ENCODE measurements at regions not wholly inside any gene's neighbourhood (a gene's known extent, or its start where the extent isn't known, plus 50 kb on each side); places are given as distances from the start of the nearest gene placed in this dataset.

DNA sequence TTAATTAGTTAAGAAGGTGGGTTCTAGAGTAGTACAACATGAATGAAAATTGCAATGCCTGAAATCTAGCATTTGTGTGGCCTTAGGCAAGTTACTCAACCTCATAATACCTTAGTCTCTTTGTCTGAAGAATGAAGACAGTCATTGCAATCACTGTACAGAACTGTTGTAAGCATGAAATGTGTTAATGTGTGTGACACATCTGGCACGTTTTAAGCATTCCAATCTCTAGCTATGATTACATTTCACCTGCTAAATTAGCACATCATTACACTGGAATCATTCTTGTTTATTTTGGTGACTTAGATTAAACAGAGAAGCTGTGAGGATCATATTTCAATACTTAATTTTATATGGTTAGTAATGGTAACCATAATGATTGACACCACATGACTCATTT lies 629.7 kb upstream of the KIF2B start:
- H3K27me3 ChIP-seq (ENCODE audit: insufficient read depth, low read depth), result no peaks in the 10 kb centered on the region
- no peaks in the 10 kb centered on the region for H3K36me3 ChIP-seq (ENCODE audit: insufficient read depth)
- H2AFZ ChIP-seq (ENCODE audit: low read depth), result no peak overlapping the region
- H3K4me3 ChIP-seq (IDR thresholded peaks at IDR 0.05; ENCODE audit: insufficient read depth, low read depth, low read length), result no peak overlapping the region
- H3K4me1 ChIP-seq (ENCODE audit: low read depth, poor library complexity, severe bottlenecking), result no peaks in the 10 kb centered on the region
- H3K27ac ChIP-seq, result no peak overlapping the region
- no peak overlapping the region for H3K4me2 ChIP-seq
- H4K20me1 ChIP-seq (ENCODE audit: insufficient read depth), result no peaks in the 10 kb centered on the region
- H3K9ac ChIP-seq, result no peak overlapping the region
- TF ChIP-seq, protein P1, sequence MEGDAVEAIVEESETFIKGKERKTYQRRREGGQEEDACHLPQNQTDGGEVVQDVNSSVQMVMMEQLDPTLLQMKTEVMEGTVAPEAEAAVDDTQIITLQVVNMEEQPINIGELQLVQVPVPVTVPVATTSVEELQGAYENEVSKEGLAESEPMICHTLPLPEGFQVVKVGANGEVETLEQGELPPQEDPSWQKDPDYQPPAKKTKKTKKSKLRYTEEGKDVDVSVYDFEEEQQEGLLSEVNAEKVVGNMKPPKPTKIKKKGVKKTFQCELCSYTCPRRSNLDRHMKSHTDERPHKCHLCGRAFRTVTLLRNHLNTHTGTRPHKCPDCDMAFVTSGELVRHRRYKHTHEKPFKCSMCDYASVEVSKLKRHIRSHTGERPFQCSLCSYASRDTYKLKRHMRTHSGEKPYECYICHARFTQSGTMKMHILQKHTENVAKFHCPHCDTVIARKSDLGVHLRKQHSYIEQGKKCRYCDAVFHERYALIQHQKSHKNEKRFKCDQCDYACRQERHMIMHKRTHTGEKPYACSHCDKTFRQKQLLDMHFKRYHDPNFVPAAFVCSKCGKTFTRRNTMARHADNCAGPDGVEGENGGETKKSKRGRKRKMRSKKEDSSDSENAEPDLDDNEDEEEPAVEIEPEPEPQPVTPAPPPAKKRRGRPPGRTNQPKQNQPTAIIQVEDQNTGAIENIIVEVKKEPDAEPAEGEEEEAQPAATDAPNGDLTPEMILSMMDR (conservative IDR thresholded peaks at IDR 0.05; ENCODE audit: low read depth, low read length), result no peak
- H3K79me2 ChIP-seq (ENCODE audit: insufficient read depth, low read depth), result no peaks in the 10 kb centered on the region

DNA sequence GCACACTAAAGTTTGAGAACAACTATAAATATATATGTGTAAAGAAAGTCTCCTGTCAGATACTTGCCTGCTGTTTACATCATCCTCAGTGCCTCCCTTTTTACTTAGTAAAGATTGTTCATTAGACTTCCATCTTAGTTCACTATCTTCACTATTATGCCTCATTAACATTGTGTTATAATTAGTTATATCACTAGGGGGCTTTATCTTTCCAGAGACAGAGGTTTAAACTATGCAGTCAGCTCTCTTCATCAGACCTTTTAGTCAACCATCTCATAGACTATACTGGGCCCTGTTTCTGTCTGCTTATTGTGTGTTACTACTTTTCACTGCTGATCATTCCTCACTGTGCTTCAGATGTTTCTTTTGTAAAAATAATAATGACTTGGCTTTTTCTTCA lies 630.8 kb upstream of the KIF2B start:
- TF ChIP-seq, protein P1 (conservative IDR thresholded peaks at IDR 0.05; ENCODE audit: low read depth, low read length), result peak; percentile 33; the same call in 1 of the 2 replicates
- Histone ChIP-seq H2AFZ (ENCODE audit: low read depth) (no peak overlapping the region), H3K27ac (no peak overlapping the region), H3K4me3 (IDR thresholded peaks at IDR 0.05; ENCODE audit: insufficient read depth, low read depth, low read length) (no peak overlapping the region), H3K4me1 (ENCODE audit: low read depth, poor library complexity, severe bottlenecking) (no peaks in the 10 kb centered on the region), H3K79me2 (ENCODE audit: insufficient read depth, low read depth) (no peaks in the 10 kb centered on the region), H4K20me1 (ENCODE audit: insufficient read depth) (no peaks in the 10 kb centered on the region), H3K27me3 (ENCODE audit: insufficient read depth, low read depth) (no peaks in the 10 kb centered on the region), H3K4me2 (no peak overlapping the region), H3K36me3 (ENCODE audit: insufficient read depth) (no peaks in the 10 kb centered on the region), H3K9ac (no peak overlapping the region)

DNA sequence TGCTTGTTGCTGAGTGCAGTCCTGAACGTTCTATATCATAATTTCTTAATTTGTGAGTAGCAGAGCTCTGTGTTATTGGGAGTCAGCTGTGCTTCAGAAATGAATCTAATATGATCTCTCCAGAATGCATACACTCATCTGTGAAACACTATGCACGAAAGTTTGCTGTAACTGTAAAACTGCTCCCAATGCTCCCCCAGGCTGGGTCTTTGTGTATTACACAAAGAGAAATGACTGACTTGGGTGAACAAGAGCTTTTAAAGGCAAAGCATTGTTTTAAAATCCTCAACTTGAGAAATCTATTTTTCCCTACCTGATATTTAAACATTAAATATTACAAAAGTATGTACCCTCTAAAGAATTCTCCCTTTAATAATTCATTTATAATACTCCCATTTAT lies 636.7 kb upstream of the KIF2B start:
- Histone ChIP-seq H3K4me3 (IDR thresholded peaks at IDR 0.05; ENCODE audit: insufficient read depth, low read depth, low read length) (no peak overlapping the region), H3K4me2 (no peak overlapping the region), H3K79me2 (ENCODE audit: insufficient read depth, low read depth) (no peaks in the 10 kb centered on the region), H3K27me3 (ENCODE audit: insufficient read depth, low read depth) (no peaks in the 10 kb centered on the region), H3K27ac (no peak overlapping the region), H3K4me1 (ENCODE audit: low read depth, poor library complexity, severe bottlenecking) (no peaks in the 10 kb centered on the region), H2AFZ (ENCODE audit: low read depth) (no peak overlapping the region), H3K9ac (no peak overlapping the region), H3K36me3 (ENCODE audit: insufficient read depth) (no peaks in the 10 kb centered on the region), H4K20me1 (ENCODE audit: insufficient read depth) (no peaks in the 10 kb centered on the region)
- TF ChIP-seq, protein P1 (conservative IDR thresholded peaks at IDR 0.05; ENCODE audit: low read depth, low read length), result no peak

DNA sequence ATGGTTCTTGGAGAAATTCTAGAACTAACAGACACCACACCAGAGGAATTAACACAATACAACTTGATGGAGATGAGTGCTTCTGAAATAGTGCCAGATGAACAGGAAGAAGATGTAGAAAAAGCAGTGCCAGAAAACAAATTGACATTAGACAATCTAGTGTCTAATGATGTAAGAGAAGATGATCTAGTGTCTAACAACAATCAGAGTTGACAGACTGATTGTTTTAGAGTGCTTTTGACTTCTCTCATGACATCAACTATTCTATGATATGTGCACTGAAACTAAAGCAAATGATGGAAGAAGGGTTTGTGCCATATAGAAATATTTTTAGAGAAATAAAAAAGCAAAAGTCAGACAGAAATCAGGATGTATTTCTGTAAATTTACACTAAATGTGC lies 646.1 kb upstream of the KIF2B start:
- no peaks in the 10 kb centered on the region for H4K20me1 ChIP-seq (ENCODE audit: insufficient read depth)
- TF ChIP-seq, protein P1 (conservative IDR thresholded peaks at IDR 0.05; ENCODE audit: low read depth, low read length), result no peak
- no peak overlapping the region for H2AFZ ChIP-seq (ENCODE audit: low read depth)
- H3K4me2 ChIP-seq, result no peak overlapping the region
- H3K9ac ChIP-seq, result no peak overlapping the region
- no peaks in the 10 kb centered on the region for H3K79me2 ChIP-seq (ENCODE audit: insufficient read depth, low read depth)
- no peaks in the 10 kb centered on the region for H3K4me1 ChIP-seq (ENCODE audit: low read depth, poor library complexity, severe bottlenecking)
- H3K36me3 ChIP-seq (ENCODE audit: insufficient read depth), result no peaks in the 10 kb centered on the region
- no peak overlapping the region for H3K4me3 ChIP-seq (IDR thresholded peaks at IDR 0.05; ENCODE audit: insufficient read depth, low read depth, low read length)
- no peaks in the 10 kb centered on the region for H3K27me3 ChIP-seq (ENCODE audit: insufficient read depth, low read depth)
- no peak overlapping the region for H3K27ac ChIP-seq
